HG02588 (cell line): ENCODE measurements at regions not wholly inside any gene's neighbourhood (a gene's known extent, or its start where the extent isn't known, plus 50 kb on each side); places are given as distances from the start of the nearest gene placed in this dataset.

Source experiments
- ATAC-seq: cut with Tn5 transposase; IDR thresholded peaks from one replicate; pipeline ENCODE4 v1.9.1; 2021; ENCODE audit warnings: mild to moderate bottlenecking, moderate library complexity; ENCODE audit not compliant: unreplicated experiment

DNA sequence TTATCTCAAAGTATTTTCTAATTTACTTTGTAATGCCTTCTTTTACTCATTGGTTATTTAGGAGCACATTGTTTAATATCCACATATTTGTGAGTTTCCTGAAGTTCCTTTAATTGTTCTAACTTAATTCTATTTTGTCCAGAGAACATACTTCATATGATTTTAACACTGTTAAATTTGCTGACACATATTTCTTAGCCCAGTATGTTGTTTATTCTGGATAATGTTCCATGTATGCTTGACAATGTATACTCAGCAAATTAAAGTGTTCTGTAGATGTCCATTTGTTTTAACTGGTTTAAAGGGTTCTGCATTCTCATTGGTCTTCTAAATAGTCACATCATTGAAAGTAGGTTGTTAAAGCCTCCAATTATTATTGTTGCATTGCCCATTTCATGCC is 643.7 kb upstream of the NR5A2 start:
- ATAC-seq = no peak

DNA sequence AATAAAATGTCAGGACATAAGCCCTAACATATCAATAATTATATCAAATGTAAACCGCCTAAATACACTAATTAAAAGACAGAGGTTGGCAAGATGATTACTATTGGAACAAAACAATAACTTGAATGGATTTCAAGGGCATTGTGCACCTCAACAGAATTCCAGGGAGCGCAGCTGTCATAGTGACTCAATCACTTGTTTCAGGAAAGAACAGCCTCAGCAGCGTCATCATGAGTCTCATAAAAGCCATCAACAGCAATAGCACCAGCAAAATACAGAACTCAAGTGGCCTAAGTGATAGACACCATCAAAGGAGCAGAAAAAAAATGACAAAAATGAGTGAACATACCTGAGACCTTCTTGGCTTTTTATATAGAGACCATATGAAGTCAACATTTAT is 632.7 kb upstream of the NR5A2 start:
- no peak for ATAC-seq

DNA sequence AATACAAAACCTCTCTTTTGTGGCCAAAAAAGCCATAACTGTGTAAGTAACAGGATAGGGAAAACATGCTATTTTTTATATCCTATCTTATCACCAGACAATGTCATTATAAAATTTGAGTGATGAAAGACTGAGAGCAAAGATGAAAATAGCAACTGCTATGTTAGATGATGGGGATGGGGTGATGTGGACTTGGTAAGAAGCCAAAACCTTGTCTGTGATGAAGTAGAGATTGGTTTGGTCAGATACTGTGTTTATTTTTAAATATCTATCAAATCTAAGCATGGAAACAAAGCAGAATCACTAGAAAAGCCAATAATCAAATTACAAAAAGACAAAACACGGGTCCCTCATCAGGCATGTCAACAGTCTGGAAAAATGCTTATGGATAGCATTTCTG is 631.1 kb upstream of the NR5A2 start:
- no peak for ATAC-seq

DNA sequence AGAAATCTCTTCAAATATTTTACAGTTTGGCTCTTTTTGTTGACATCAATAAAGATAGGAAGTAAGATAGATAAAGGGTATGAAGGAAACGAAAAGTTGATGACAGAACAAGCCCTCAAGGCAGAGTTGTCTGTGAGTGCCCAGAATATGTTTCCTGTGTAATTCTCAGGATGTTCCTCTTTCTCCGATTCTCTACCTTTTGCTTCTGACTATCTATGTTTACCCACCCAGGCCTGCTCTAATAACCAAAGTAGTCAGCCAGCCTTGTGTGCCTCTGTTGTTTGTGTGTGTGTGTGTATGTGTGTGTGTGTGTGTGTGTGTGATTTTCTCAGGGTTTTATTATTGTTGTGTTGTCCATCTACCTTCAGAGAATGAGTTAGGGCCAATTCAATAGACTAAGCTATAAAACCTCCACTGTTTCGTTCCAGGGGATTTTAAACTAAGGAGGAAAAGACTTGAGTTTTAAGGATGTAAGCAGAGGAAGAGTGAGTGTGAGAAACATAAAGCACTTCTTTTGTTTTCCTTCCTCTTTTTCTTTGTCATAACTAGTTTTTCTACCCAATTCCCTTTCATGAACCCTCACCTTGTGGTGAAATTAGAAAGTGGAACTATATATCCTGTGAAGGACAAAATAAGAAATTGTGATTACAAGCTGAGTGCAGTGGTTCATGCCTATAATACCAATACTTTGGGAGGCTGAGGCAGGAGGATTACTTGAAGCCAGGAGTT is 627.4 kb upstream of the NR5A2 start:
- ATAC-seq = peak; percentile 46

DNA sequence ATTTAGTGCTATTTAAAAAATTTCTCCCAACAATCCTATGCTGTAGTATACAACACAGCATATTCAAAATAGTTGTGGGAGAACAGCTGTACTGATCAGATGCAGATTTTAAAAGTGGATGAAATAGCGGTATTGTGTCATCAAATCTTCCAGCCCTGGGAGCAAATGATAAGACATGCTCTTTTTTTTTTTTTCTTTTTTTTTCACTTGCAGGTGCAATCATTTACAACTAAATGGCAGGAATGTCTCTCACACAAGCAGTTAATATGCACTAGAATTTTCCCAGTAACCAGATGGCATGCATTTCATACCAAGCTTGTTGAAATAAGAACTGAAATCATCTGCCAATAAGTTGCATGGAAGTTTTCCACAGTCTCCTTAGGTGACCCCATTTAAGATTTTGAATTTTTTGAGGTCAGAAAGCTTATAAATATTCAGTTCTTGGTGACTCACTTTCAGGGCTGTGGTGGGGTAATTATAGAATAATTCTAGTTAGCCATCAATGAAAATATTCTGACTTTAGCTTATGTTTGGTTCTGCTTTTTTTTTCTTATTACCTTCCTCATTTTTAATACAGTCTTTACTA is 623.9 kb upstream of the NR5A2 start:
- no peak for ATAC-seq

DNA sequence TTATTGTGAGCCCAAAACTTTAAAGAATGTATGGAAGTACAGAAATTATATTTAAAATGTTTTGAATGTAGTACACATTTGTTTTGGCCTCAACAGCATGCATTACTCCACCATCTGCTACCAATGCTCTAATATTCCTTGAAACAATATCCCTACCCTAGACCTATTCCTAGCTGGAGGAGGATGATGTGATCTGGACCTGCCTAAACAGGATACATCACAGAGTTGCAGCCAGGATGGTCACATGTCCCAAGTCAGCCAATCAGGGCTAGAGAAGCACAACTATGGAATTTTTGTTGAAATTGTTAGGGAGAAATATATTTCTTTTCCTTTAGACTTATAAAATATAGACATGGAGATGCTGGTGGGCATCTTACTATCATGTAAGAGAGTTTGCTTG is 623.3 kb upstream of the NR5A2 start:
- ATAC-seq = no peak

DNA sequence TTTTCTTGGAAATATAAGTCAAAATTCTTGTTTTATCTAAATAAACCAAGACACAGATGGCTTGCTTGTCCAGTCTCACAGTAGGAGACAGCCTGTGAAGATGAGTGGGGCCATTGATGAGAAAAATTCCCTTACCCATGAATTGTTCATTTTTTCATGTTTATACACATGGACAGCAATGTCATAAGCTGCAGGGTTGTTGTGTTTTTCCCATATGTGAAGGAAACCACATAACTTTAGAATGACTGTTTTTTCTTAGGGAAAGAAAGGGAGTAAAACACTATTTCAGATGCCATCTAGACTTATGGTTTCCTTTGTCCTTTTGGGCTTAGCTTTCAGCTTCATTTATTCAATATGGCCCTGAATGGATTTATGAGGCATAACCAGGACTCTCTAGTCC is 622.5 kb upstream of the NR5A2 start:
- no peak for ATAC-seq

DNA sequence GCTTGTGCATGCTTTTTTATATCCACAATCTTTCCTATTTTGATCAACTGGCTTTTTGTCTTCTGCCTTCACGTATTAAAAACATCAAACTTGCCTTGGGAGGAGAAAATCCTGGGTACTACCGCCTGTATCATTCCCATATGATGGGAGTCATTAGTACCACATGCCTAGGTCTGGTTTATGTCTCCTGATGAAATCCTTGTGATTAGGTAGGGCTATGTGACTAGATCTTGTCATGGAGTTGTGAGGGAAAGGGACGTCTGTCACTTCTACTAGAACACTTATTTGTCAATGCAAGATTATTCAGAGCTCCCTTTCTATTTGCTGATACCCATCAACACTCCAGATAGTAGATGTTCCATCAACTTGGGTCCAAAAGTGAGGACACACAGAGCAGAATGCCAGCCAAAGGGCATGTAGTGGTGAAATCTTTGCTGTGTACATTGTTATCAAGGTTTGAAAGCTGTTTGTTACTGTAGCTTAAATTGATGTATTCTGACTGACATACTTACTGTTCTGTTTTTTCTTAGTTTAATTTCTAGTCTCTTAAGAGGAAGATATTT is 621.8 kb upstream of the NR5A2 start:
- ATAC-seq = no peak

DNA sequence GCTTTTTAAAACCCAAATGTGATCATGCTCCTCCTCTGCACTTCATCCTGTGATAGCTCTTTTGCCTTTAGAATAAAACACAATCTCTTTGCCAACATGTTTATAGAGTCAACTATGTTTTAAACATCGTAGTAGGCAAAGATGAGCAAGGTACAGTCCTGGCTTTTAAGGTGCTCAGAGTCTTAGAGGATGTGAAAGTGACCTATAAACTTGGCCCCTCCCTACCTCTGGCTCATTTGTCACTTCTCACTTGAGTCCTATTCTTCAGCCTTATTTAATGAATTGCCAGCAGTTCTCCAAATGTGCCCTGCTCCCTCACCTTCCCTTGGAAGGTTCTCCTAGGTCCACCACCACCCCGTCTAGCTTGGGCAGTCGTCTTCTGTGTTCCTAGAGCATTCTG is 617.0 kb upstream of the NR5A2 start:
- ATAC-seq = no peak

DNA sequence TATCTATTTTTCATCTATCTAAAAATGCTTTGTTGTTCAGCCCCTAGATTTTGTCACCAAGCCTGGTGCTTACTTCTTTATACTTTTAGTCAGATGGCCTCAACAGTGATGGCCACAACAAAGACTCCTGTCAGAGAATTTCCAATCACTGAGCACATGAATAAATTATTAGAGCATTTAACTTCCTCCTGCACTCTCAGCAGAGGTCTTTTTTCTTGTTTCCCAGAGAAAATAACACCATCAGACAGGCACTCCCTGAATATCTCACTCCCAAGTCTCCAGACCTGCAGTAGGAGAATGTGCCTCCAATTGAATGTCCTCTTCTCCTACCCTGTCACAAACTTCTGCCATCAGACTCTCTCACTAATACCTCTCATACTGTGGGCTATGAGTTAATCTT is 616.0 kb upstream of the NR5A2 start:
- no peak for ATAC-seq

DNA sequence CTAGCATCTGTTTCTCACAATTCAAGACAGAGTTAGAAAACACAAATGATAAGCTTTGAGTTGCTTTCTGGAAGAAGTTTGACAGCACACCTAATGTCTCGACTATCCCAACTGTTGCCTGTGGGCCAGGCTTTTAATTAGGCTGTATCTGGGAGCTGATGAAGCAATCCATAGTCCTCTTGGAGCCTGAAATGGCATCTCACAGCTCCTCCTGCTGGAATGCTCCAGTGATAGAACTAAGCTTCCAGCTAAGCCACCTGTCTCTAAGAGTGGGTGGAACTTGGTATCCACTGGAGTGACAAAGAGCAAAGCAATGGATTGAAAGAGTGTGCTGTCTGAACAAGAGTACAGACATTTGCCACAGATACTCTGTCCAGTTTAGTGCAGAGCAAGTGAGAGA is 605.3 kb upstream of the NR5A2 start:
- no peak for ATAC-seq

DNA sequence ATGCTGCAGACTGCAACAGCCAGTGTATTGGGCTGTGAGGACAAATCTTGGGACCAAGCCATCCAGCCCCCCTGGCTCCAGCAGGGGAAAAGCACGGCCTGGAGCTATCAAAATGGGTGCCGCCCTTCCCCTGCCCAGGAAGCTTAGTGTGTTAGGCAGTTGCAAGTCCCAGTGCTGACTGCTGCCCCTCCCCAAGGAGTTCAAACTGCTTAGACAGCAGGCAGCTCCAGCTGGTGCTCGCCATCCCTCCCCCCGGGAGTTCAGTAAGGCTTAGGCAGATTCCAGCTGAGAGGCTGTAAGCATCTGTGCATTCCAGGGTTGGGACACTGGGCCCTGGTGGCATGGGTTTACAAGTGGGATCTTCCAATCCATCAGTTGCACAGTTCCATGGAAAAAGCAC is 579.6 kb upstream of the NR5A2 start:
- ATAC-seq = no peak

DNA sequence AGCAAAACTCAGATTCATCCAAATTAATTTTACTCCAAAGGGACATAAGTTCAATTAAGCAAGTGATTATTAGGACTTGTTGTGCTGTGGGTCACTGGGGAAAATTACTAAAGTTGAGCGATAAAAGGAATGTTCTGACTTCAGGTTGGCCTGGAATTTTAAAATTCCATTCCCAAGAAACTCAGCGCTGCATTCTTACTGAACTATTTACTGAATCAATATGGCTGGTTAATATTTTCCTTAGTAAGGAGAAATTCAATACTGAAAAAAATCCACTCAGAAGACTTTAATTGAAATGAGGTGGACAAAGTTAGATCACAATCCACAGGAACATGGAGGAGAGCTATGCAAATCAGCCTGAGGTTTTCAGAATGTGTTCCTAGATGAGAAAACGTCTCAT is 578.9 kb upstream of the NR5A2 start:
- no peak for ATAC-seq

DNA sequence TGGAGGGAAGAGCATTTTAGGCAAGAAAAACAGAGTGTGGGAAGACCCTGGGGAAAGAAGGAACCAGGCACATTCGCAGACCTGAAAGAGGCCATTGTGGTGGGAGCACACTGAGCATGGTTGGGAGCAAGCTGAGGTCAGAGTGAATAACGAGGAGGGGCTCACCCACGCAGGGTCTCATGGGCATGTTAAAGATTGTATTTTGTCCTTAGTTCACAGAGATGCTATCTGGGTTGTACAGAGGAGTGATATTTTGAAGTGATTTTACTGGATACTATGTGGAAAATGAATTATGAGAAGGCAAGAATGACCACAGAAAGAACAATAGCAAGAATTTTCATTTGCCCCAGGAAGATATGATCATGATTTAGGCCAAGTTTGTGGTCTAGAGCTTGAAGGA is 578.3 kb upstream of the NR5A2 start:
- no peak for ATAC-seq

DNA sequence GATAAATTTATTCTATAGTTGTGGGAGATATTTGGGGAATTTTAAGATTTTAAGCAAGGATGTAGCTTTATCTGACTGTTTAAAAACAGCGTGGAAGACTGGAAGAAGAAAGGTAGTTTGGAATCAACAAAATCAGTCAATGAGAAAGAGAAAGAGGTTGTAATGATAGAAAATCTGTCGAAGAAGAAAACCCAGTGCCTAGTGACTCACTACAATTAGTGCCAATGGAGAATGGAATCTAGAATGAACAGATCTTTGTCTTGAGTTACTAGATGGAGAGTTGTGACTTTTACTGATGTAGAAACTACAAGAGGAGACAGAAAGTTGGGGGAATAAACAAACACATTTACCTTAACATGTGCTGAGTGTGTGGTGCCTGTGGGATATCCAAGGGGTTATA is 577.8 kb upstream of the NR5A2 start:
- ATAC-seq = no peak

DNA sequence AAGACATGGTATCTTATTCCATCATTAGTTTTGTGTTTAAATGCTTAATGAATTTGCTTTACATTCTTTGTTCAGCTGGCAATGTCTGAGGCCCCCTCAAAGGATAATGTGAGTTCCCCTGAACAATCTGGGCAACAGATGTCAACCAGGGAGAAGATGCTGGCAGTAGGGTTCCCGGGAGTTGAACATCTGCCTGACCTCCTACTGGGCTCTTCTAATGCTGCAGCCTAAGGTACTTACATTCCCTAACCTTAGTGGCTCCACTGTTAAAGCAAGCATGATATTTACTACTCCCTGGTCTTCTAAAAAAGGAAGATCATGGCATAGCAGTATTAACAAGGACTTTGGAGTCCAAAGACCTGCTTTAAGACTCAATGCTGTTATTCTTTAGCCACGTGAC is 574.9 kb upstream of the NR5A2 start:
- no peak for ATAC-seq

DNA sequence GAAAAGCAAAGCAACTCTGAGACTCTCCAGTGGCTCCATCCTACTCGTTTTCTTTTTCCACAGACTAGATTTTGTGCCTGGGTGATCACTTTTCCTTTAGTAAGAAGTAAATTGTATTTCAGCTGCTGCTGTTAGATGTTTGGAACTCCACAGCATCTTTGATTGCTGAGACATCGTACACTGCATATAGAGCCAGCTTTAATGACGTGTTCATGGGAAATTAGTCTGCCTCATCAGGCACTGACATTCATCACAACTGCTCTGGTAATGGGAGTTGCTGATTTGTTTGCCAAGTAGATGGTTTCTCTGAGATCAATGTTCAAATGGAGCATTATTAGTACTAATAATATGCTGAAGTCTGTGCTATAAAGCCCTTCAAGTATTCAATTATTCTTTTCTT is 573.8 kb upstream of the NR5A2 start:
- ATAC-seq = no peak

DNA sequence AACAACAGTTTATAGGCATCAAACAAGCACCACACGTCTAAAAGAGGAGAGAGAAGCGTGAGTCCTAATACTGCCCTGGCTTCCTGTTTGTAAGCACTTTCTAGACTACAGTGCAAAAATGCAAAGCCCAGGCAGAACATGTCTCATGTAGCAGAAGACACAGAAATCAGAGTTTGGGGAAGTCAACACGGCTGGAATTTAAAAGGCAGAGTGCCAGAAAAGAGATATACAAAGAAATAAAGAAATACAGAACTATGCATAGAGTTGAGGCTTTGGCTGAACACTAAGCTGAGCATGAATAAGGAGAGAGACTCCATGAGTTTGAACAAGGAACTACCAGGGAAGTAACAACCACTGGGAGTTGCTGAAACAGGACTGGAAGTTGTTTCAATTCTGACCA is 566.6 kb upstream of the NR5A2 start:
- ATAC-seq = no peak

DNA sequence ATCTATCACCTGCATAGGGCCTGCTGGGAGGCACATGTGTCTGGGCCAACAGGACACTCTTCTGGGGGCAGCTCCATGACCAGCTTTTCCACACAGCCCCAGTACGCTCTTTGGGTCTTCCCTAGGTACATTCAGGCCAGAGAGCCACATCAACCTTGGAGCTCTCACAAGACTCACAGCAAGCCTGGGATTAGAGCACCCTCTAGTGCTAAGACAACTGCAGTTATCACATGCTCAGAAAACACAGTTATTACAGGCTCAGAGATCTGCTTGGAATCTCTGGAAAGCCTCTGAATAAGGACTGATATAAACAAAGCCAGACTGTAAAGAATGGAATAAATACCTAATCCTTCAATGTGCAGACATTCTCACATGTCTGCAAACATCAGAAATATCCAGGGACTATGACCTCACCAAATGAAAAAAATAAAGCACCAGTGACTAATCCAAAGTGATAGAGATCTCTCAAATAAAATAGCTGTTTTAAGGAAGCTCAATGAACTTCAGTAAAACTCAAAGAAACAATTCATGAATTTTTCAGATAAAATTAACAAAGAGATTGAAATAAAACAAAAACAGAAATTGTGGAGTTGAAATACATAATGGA is 563.9 kb upstream of the NR5A2 start:
- no peak for ATAC-seq

DNA sequence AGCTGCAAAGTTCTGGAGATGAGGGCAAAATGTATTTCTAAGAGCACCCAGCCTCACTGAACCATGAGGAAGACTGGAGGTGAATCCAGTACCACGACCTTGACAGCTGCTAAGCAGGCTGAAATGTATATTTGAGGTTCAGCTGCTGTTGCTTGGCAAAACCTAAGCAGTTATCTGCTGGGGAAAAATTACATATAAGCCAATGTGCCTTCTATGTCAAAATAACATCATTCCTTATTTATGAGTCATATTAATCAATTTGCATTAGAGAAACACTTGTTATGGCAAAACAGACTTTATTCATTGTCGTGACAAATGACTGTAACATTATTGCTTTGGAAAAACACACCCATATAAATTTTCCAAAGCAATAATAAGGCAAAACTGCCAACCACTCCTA is 560.5 kb upstream of the NR5A2 start:
- no peak for ATAC-seq

DNA sequence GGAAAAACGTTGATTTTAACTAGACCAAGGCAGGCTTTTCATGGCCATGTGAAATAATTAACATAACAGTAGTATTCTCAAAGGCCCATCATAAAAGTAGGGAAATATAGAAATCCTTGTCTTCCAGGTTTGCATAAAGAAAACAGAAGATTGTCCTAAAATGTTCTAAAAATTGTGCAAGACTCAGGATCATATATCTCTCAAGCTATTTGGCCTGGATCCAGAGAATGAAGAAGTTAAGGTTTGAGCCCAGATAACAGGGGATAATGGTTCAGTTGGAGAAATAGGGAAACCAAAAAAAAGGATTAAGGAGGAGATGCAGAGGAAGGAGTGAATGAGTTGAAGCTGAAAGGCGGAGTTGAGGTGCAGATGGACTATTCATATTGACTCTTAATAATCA is 555.5 kb upstream of the NR5A2 start:
- no peak for ATAC-seq

DNA sequence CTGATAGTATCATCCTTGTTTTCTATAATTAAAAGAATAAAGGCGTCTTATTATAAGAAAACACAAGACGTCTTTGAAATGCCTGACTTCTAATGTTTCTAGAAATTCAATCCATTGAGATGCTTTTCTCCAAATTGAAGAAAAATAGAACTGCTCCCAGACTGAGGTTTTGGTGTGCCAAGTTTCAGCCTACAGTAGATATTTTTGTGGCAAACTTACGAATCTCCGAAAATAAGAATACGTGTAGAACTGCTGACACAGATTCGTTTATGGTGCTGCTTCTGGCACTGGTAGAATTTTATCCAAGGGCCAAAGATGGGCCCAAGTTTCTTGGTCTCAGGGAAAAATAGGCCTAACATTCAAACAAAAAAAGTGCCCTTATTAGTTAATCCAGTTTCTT is 554.5 kb upstream of the NR5A2 start:
- no peak for ATAC-seq
